ENCODE measurements at regions not wholly inside any gene's neighbourhood (a gene's known extent, or its start where the extent isn't known, plus 50 kb on each side); places are given as distances from the start of the nearest gene placed in this dataset.

- TF ChIP-seq ZNF710 (CRISPR knock-in tag; IDR thresholded peaks at IDR 0.05; ENCODE audit: borderline replicate concordance): no peak
- no peak for TF ChIP-seq ZNF562 (CRISPR knock-in tag; IDR thresholded peaks at IDR 0.05; ENCODE audit: borderline replicate concordance)
- no peak for TF ChIP-seq ZNF552 (CRISPR knock-in tag; IDR thresholded peaks at IDR 0.05; ENCODE audit: borderline replicate concordance)
- no peak for TF ChIP-seq HMG20B (CRISPR knock-in tag; conservative IDR thresholded peaks at IDR 0.05)
- no peak for TF ChIP-seq ZBTB43 (CRISPR knock-in tag; conservative IDR thresholded peaks at IDR 0.05)
- TF ChIP-seq SOX13 (IDR thresholded peaks at IDR 0.05): no peak
- no peak for TF ChIP-seq SOX13 (CRISPR knock-in tag; conservative IDR thresholded peaks at IDR 0.05 in 1 of 2, IDR thresholded peaks at IDR 0.05 in 1 of 2)
- TF ChIP-seq PRMT3 (CRISPR knock-in tag; IDR thresholded peaks at IDR 0.05; ENCODE audit: borderline replicate concordance, low read depth): no peak
- no peak for TF ChIP-seq GATAD1 (CRISPR knock-in tag; IDR thresholded peaks at IDR 0.05)
- no peak for TF ChIP-seq ZNF704 (CRISPR knock-in tag; IDR thresholded peaks at IDR 0.05; ENCODE audit: borderline replicate concordance)
- TF ChIP-seq ZNF7 (CRISPR knock-in tag; IDR thresholded peaks at IDR 0.05): no peak
These were observed 187.1 kb downstream of the KIF20B start (continued) for GRCh38 chr10:89888321-89889070.

All from HepG2 (cell line).